Mesenchymal stem cell (in vitro differentiated cells and primary cell): ENCODE measurements at regions not wholly inside any gene's neighbourhood (a gene's known extent, or its start where the extent isn't known, plus 50 kb on each side); places are given as distances from the start of the nearest gene placed in this dataset.

ENCODE experiments used
- DNase-seq: peaks from one replicate; pipeline ENCODE4 v3.0.0-alpha.2; 2013
- H2AFZ ChIP-seq: one replicate; pipeline ENCODE4 v1.6.1; 2013; ENCODE audit warnings: low read depth, mild to moderate bottlenecking, control low read depth, inconsistent platforms, low read length, moderate library complexity
- H2AK5ac ChIP-seq: 2 replicates; pipeline ENCODE4 v1.6.1; 2013; ENCODE audit warnings: low read length, moderate library complexity, mild to moderate bottlenecking, inconsistent platforms; ENCODE audit not compliant: severe bottlenecking
- H2BK120ac ChIP-seq: one replicate; pipeline ENCODE4 v1.6.1; 2013; ENCODE audit warnings: low read depth, mild to moderate bottlenecking, inconsistent platforms, low read length, moderate library complexity
- H2BK12ac ChIP-seq, 2 experiments: one replicate each; pipeline ENCODE4 v1.6.1; 2013; ENCODE audit warnings: inconsistent platforms in 2 of 2, low read length in 2 of 2, mild to moderate bottlenecking in 2 of 2, moderate library complexity in 2 of 2, control low read depth in 1 of 2
- H2BK15ac ChIP-seq: one replicate; pipeline ENCODE4 v1.6.1; 2013; ENCODE audit warnings: mild to moderate bottlenecking, low read depth, inconsistent platforms; ENCODE audit not compliant: poor library complexity, severe bottlenecking
- H2BK5ac ChIP-seq: 2 replicates; pipeline ENCODE4 v1.6.1; 2013; ENCODE audit warnings: low read depth, mild to moderate bottlenecking, low read length, control low read depth, inconsistent platforms; ENCODE audit not compliant: poor library complexity, severe bottlenecking
- H3K14ac ChIP-seq, 2 experiments: one replicate each; pipeline ENCODE4 v1.6.1; 2013; ENCODE audit warnings: inconsistent platforms in 2 of 2, low read length in 2 of 2, control low read depth in 1 of 2, mild to moderate bottlenecking in 1 of 2, moderate library complexity in 1 of 2
- H3K18ac ChIP-seq, 2 experiments: one replicate each; pipeline ENCODE4 v1.6.1; 2013; ENCODE audit warnings: inconsistent platforms in 2 of 2, low read length in 2 of 2, control low read depth in 1 of 2, low read depth in 1 of 2, mild to moderate bottlenecking in 1 of 2
- H3K23ac ChIP-seq, 2 experiments: one replicate each; pipeline ENCODE4 v1.6.1; 2013; ENCODE audit warnings: inconsistent platforms in 2 of 2, low read length in 2 of 2, mild to moderate bottlenecking in 2 of 2, moderate library complexity in 2 of 2, control low read depth in 1 of 2
- H3K27ac ChIP-seq: 2 replicates; pipeline ENCODE4 v1.5.1; 2013; ENCODE audit warnings: mild to moderate bottlenecking, moderate library complexity, low read length, control low read depth, inconsistent platforms; ENCODE audit not compliant: poor library complexity, severe bottlenecking
- H3K27me3 ChIP-seq, 2 experiments: 2 replicates each; pipeline versions ENCODE4 v1.6.1 to v1.7.0; 2013; ENCODE audit warnings: low read length in 2 of 2, mild to moderate bottlenecking in 2 of 2, moderate library complexity in 2 of 2, control low read depth in 1 of 2, inconsistent platforms in 1 of 2; ENCODE audit not compliant: control insufficient read depth in 1 of 2, insufficient read depth in 1 of 2
- H3K36me3 ChIP-seq, 2 experiments: 2 replicates each; pipeline versions ENCODE4 v1.6.1 to v1.7.0; 2013; ENCODE audit warnings: low read length in 2 of 2, control low read depth in 1 of 2, inconsistent platforms in 1 of 2, low read depth in 1 of 2, mild to moderate bottlenecking in 1 of 2; ENCODE audit not compliant: insufficient read depth in 2 of 2, control insufficient read depth in 1 of 2
- H3K4ac ChIP-seq, 2 experiments: one replicate each; pipeline ENCODE4 v1.6.1; 2013; ENCODE audit warnings: inconsistent platforms in 2 of 2, low read length in 2 of 2, mild to moderate bottlenecking in 2 of 2, moderate library complexity in 2 of 2, control low read depth in 1 of 2, low read depth in 1 of 2
- H3K4me1 ChIP-seq: 2 replicates; pipeline ENCODE4 v1.6.1; 2013; ENCODE audit warnings: low read depth, low read length, control low read depth; ENCODE audit not compliant: control insufficient read depth, insufficient read depth
- H3K4me2 ChIP-seq: 2 replicates; pipeline ENCODE4 v1.6.1; 2013; ENCODE audit warnings: low read length, mild to moderate bottlenecking, inconsistent platforms; ENCODE audit not compliant: poor library complexity, severe bottlenecking
- H3K4me3 ChIP-seq, 2 experiments: 2 replicates each; pipeline versions ENCODE4 v1.5.1 to v1.7.0; 2013; ENCODE audit warnings: low read length in 2 of 2, mild to moderate bottlenecking in 2 of 2, control low read depth in 1 of 2, low read depth in 1 of 2; ENCODE audit not compliant: insufficient read depth in 1 of 2
- H3K79me1 ChIP-seq: replicated peaks from 2 replicates; pipeline ENCODE4 v1.6.1; 2013; ENCODE audit warnings: mild to moderate bottlenecking, control low read depth, low read length, inconsistent platforms; ENCODE audit not compliant: poor library complexity, severe bottlenecking
- H3K9ac ChIP-seq: 2 replicates; pipeline ENCODE4 v1.7.0; 2013; ENCODE audit warnings: mild to moderate bottlenecking, low read length, moderate library complexity
- H3K9me3 ChIP-seq: 2 replicates; pipeline ENCODE4 v1.7.0; 2013; ENCODE audit warnings: mild to moderate bottlenecking, low read length; ENCODE audit not compliant: control insufficient read depth
- H4K8ac ChIP-seq: one replicate; pipeline ENCODE4 v1.6.1; 2013; ENCODE audit warnings: inconsistent platforms, mild to moderate bottlenecking, low read length, moderate library complexity
- H4K91ac ChIP-seq: one replicate; pipeline ENCODE4 v1.6.1; 2013; ENCODE audit warnings: mild to moderate bottlenecking, low read length, inconsistent platforms
- WGBS: methylation state at CpG from one replicate; pipeline ENCODE4 v1.1.7; 2013; ENCODE audit warnings: mixed read lengths; 5-methylcytosine and 5-hydroxymethylcytosine counted together

DNA sequence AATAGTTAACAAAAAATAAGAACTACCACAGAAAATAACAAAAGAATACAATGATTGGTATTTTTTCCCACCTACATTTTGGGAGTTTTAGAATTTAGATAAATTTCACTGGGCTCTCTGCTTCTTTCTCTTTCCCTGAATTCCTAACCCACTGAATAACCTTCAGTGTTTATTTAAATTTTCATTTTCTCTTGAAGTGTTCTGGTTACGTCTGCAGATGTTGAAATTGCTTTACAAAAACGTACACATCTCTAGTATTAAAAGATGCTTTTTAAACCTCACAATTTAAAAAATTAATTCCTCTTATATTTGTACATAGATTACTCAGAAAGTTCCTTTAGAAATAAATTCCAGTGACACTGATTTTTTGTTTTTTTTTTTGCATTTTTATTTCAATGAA is 158.7 kb upstream of the TUT7 start:
- H3K23ac ChIP-seq = no peak overlapping the region
- DNase-seq = no peak
- no peak overlapping the region for H3K4me2 ChIP-seq
- no CpG with 5 or more reads among the region's 2 CpGs for WGBS
- H3K9me3 ChIP-seq = no peaks in the 10 kb centered on the region
- no peak overlapping the region for H2BK5ac ChIP-seq
- H3K4ac ChIP-seq = no peak overlapping the region
- no peak overlapping the region for H2BK120ac ChIP-seq
- no peak overlapping the region for H2AK5ac ChIP-seq
- H2BK12ac ChIP-seq = no peak overlapping the region
- H4K91ac ChIP-seq = no peak overlapping the region
- H3K4me1 ChIP-seq = peaks cover 1% of the 10 kb centered on the region
- no peaks in the 10 kb centered on the region for H3K36me3 ChIP-seq
- no peak overlapping the region for H3K18ac ChIP-seq
- H3K9ac ChIP-seq = no peak overlapping the region
- H3K79me1 ChIP-seq = no peaks in the 10 kb centered on the region
- no peaks in the 10 kb centered on the region for H3K27me3 ChIP-seq
- H3K27ac ChIP-seq = no peak overlapping the region
- H3K4me3 ChIP-seq = no peak overlapping the region
- no peak overlapping the region for H4K8ac ChIP-seq
- no peak overlapping the region for H2AFZ ChIP-seq
- H2BK15ac ChIP-seq = no peak overlapping the region
- no peak overlapping the region for H3K14ac ChIP-seq

DNA sequence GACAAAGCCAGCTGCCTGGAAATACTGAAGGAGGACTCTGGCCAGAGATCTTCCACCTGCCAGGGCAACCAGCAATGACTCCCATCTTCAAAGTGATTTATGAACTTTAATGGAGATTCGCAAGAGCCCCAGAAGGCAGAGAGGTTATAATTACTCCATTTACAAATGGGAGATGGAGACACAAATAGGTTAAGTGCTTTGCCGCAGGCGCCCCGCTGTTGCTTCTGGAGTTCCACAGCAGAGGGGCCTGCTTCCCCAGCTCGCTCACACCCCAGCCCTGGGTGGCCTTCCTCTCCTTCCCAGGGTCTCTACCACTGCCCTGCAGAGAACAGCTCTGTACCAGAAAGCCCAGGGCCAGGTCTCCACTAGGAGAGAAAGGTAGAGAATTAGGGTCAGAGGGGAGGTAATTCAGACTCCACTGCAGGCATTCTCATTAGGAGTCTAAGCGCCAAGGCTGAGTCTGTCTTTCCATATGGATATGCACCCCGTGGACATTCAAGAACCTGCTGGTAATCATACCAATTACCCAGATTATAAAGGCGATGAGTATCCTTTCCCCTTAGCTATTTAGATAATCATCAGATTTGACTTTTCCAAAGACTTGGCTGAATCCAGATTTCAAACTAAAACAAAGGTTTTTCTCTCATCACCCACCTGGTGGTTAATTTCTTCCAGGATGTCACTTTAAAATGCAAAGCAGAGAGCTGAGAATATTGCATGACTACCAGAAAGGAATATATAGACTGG is 157.6 kb upstream of the TUT7 start:
- Histone ChIP-seq H3K27me3 (no peaks in the 10 kb centered on the region), H3K14ac (no peak overlapping the region), H4K8ac (no peak overlapping the region), H3K9me3 (no peaks in the 10 kb centered on the region), H2AK5ac (no peak overlapping the region), H3K23ac (no peak overlapping the region), H3K36me3 (no peaks in the 10 kb centered on the region), H3K4me3 (no peak overlapping the region), H2BK15ac (no peak overlapping the region), H3K27ac (no peak overlapping the region), H2BK12ac (no peak overlapping the region), H2BK120ac (no peak overlapping the region), H2AFZ (no peak overlapping the region), H4K91ac (no peak overlapping the region), H3K18ac (no peak overlapping the region), H3K4me2 (no peak overlapping the region), H3K4me1 (peaks cover 1% of the 10 kb centered on the region), H3K4ac (no peak overlapping the region), H3K9ac (no peak overlapping the region), H2BK5ac (no peak overlapping the region), H3K79me1 (no peaks in the 10 kb centered on the region)
- 68% methylated on average over 7 of the region's 8 CpGs for WGBS
- DNase-seq = no peak

DNA sequence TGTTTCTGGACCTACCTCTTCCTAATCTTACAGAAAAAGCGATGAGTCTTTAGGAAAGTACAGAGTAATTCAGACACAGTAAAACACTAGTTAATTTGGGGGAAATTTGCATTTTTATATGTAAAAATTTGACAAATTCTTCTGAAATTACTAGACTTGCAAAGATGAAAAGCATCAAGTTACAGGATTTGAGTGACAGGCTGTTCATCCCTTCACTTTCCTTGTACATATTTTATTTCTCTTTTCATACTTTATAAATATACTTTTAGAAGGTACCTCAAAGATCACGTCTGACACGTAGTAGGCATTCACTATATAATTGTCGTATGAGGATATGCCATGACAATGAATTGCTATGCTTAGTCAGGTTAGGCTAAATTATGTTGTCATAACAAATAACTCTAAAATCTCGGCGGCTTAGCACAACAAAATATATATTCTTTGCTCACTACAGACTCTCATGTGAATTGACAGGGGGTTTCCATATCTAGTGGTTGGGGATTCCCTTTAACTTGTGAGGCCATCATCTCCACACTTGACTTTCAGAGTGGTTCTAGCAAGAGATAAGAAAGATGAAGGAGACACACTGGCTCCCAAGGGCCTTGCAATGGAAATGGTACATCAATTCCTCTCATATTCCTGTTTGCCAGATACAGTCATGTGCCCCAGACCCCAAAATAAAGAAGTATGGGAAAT is 154.1 kb upstream of the TUT7 start:
- Histone ChIP-seq H3K18ac (no peak overlapping the region), H4K91ac (no peak overlapping the region), H3K14ac (no peak overlapping the region), H3K9me3 (no peaks in the 10 kb centered on the region), H2BK120ac (no peak overlapping the region), H3K4me1 (no peaks in the 10 kb centered on the region), H2AFZ (no peak overlapping the region), H3K36me3 (no peaks in the 10 kb centered on the region), H2BK12ac (no peak overlapping the region), H3K27ac (no peak overlapping the region), H2AK5ac (no peak overlapping the region), H2BK15ac (no peak overlapping the region), H3K9ac (peak overlapping the region; percentile 59), H2BK5ac (no peak overlapping the region), H4K8ac (no peak overlapping the region), H3K4me2 (no peak overlapping the region), H3K23ac (no peak overlapping the region), H3K4me3 (no peak overlapping the region), H3K27me3 (no peaks in the 10 kb centered on the region), H3K79me1 (no peaks in the 10 kb centered on the region), H3K4ac (no peak overlapping the region)
- 100% methylated on average over 1 of the region's 6 CpGs for WGBS
- no peak for DNase-seq

DNA sequence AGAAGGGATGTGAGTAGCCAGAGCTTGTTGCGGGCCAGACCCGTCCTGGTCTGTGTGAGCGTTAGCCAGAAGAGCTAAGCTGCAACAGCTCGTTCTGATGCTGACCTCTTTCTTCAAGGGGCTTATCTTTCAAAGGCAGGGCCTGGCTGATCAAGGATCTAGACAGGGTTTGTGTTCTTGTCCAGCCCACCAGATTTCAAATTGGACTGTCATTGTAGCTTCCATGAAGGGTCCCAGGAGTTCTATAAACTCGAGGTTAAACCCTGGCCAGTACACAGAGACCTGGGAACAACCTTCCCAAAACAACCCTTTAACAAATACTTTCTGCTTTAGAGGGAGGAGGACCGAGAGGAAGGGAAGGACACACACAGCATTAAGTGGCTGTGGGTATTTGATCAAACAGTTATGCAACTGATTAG is 153.0 kb upstream of the TUT7 start:
- WGBS = 65% methylated on average over 5 of the region's 6 CpGs
- no peak overlapping the region for H4K91ac ChIP-seq
- H3K4ac ChIP-seq = no peak overlapping the region
- H3K4me1 ChIP-seq = no peaks in the 10 kb centered on the region
- no peak overlapping the region for H3K23ac ChIP-seq
- H3K4me3 ChIP-seq = no peak overlapping the region
- peak overlapping the region; percentile 59 for H3K9ac ChIP-seq
- H3K9me3 ChIP-seq = no peaks in the 10 kb centered on the region
- no peak overlapping the region for H2BK5ac ChIP-seq
- no peak overlapping the region for H3K14ac ChIP-seq
- H3K27me3 ChIP-seq = no peaks in the 10 kb centered on the region
- H2BK15ac ChIP-seq = no peak overlapping the region
- H2AFZ ChIP-seq = no peak overlapping the region
- H3K27ac ChIP-seq = no peak overlapping the region
- H4K8ac ChIP-seq = no peak overlapping the region
- no peak for DNase-seq
- no peaks in the 10 kb centered on the region for H3K79me1 ChIP-seq
- H2AK5ac ChIP-seq = no peak overlapping the region
- H3K36me3 ChIP-seq = no peaks in the 10 kb centered on the region
- no peak overlapping the region for H2BK120ac ChIP-seq
- no peak overlapping the region for H3K18ac ChIP-seq
- H3K4me2 ChIP-seq = no peak overlapping the region
- H2BK12ac ChIP-seq = no peak overlapping the region
